GM23338 (cell line): ENCODE measurements at regions not wholly inside any gene's neighbourhood (a gene's known extent, or its start where the extent isn't known, plus 50 kb on each side); places are given as distances from the start of the nearest gene placed in this dataset.

Experiments
- ATAC-seq: fragments of 200-7000 bp; cut with Tn5 transposase; 3 replicates; pipeline ENCODE4 v1.9.1; 2020
- DNase-seq: peaks from one replicate; pipeline ENCODE4 v3.0.0-alpha.2; 2015; ENCODE audit warnings: low spot score
- H2AFZ ChIP-seq: fragments of 200-600 bp; sonication (generic); 2 replicates; pipeline ENCODE4 v1.8.0; 2016; ENCODE audit warnings: antibody characterized with exemption, mild to moderate bottlenecking, moderate library complexity
- H3F3A ChIP-seq: fragments of 200-600 bp; sonication (generic); replicated peaks from 2 replicates; pipeline ENCODE4 v1.8.0; 2017; ENCODE audit warnings: antibody characterized with exemption, mixed run types, low read depth
- H3K27ac ChIP-seq: fragments of 200-600 bp; sonication (generic); 2 replicates; pipeline ENCODE4 v1.6.1; 2016; ENCODE audit warnings: low read depth
- H3K27me3 ChIP-seq: fragments of 200-600 bp; sonication (generic); 2 replicates; pipeline ENCODE4 v1.8.0; 2016; ENCODE audit warnings: mild to moderate bottlenecking, mixed run types, moderate library complexity; ENCODE audit not compliant: insufficient read depth
- H3K36me3 ChIP-seq: fragments of 200-600 bp; sonication (generic); 2 replicates; pipeline ENCODE4 v1.8.0; 2016; ENCODE audit warnings: mild to moderate bottlenecking; ENCODE audit not compliant: insufficient read depth
- H3K4me1 ChIP-seq: fragments of 200-600 bp; sonication (generic); 2 replicates; pipeline ENCODE4 v1.8.0; 2016; ENCODE audit warnings: mild to moderate bottlenecking, moderate library complexity; ENCODE audit not compliant: insufficient read depth
- H3K4me2 ChIP-seq: fragments of 200-600 bp; sonication (generic); 2 replicates; pipeline ENCODE4 v1.7.1; 2017; ENCODE audit warnings: mixed run types
- H3K4me3 ChIP-seq: fragments of 200-600 bp; sonication (generic); 2 replicates; pipeline ENCODE4 v1.6.1; 2016; ENCODE audit warnings: mixed run types
- H3K79me2 ChIP-seq: fragments of 200-600 bp; sonication (generic); replicated peaks from 2 replicates; pipeline ENCODE4 v1.8.0; 2017; ENCODE audit warnings: mild to moderate bottlenecking; ENCODE audit not compliant: insufficient read depth
- H3K9me2 ChIP-seq: fragments of 200-600 bp; sonication (generic); 2 replicates; pipeline ENCODE4 v1.8.0; 2017; ENCODE audit not compliant: insufficient read depth
- H4K20me1 ChIP-seq: fragments of 200-600 bp; sonication (generic); replicated peaks from 2 replicates; pipeline ENCODE4 v1.8.0; 2017; ENCODE audit warnings: mild to moderate bottlenecking; ENCODE audit not compliant: insufficient read depth
- H3K27ac Mint-ChIP-seq: 2 replicates; pipeline ENCODE4 v1.8.0; 2020; ENCODE audit warnings: inconsistent platforms, mild to moderate bottlenecking, moderate library complexity, mixed read lengths
- H3K27me3 Mint-ChIP-seq: 3 replicates; pipeline ENCODE4 v1.8.0; 2022; ENCODE audit warnings: low read depth, mild to moderate bottlenecking, moderate library complexity, mixed read lengths, inconsistent platforms; ENCODE audit not compliant: insufficient read depth, poor library complexity
- H3K36me3 Mint-ChIP-seq: 3 replicates; pipeline ENCODE4 v1.8.0; 2021; ENCODE audit warnings: low read depth, mild to moderate bottlenecking, inconsistent platforms, moderate library complexity, mixed read lengths
- H3K4me1 Mint-ChIP-seq: 3 replicates; pipeline ENCODE4 v1.8.0; 2020; ENCODE audit warnings: mild to moderate bottlenecking, inconsistent platforms, mixed read lengths
- H3K4me3 Mint-ChIP-seq: 3 replicates; pipeline ENCODE4 v1.8.0; 2021; ENCODE audit warnings: moderate library complexity, mild to moderate bottlenecking, inconsistent platforms, mixed read lengths
- H3K9me3 Mint-ChIP-seq: 3 replicates; pipeline ENCODE4 v1.8.0; 2020; ENCODE audit warnings: moderate library complexity, mild to moderate bottlenecking, inconsistent platforms, mixed read lengths
- CREB1 ChIP-seq: fragments of 250-450 bp; sonication (Bioruptor Pico); IDR thresholded peaks from 2 replicates; pipeline ENCODE4 v1.5.0; 2020; ENCODE audit warnings: low read depth, mild to moderate bottlenecking, moderate library complexity
- CTCF ChIP-seq, 2 experiments: fragments of 200-600 bp in 1 of 2; sonication (generic) in 1 of 2; conservative IDR thresholded peaks; 2 replicates each; pipeline versions ENCODE4 v1.5.1 to v1.6.1; 2016 to 2017; ENCODE audit warnings: antibody characterized with exemption in 2 of 2, low read depth in 2 of 2, mild to moderate bottlenecking in 2 of 2, moderate library complexity in 1 of 2
- EZH2 ChIP-seq: fragments of 200-600 bp; sonication (generic); IDR thresholded peaks from one replicate; pipeline ENCODE4 v1.8.0; 2017; ENCODE audit warnings: antibody characterized with exemption, mild to moderate bottlenecking, low read depth; ENCODE audit not compliant: unreplicated experiment
- EZH2phosphoT487 ChIP-seq: fragments of 200-600 bp; sonication (generic); IDR thresholded peaks from one replicate; pipeline ENCODE4 v1.8.1; 2018; ENCODE audit warnings: antibody characterized with exemption; ENCODE audit not compliant: unreplicated experiment
- JUNB ChIP-seq: IDR thresholded peaks from one replicate; pipeline ENCODE4 v1.6.1; 2016; ENCODE audit warnings: antibody characterized with exemption; ENCODE audit not compliant: unreplicated experiment
- NANOG ChIP-seq: IDR thresholded peaks from 2 replicates; pipeline ENCODE4 v1.6.1; 2016; ENCODE audit warnings: antibody characterized with exemption, borderline replicate concordance
- POLR2AphosphoS5 ChIP-seq: IDR thresholded peaks from 2 replicates; pipeline ENCODE4 v1.6.1; 2016; ENCODE audit warnings: antibody characterized with exemption, low read depth
- STAT1 ChIP-seq: IDR thresholded peaks from one replicate; pipeline ENCODE4 v1.6.1; 2016; ENCODE audit warnings: antibody characterized with exemption; ENCODE audit not compliant: unreplicated experiment
- ZNF114 ChIP-seq: fragments of 250-450 bp; sonication (Bioruptor Pico); IDR thresholded peaks from 2 replicates; pipeline ENCODE4 v1.5.0; 2020; ENCODE audit warnings: mild to moderate bottlenecking, moderate library complexity
- ZNF331 ChIP-seq: fragments of 250-450 bp; sonication (Bioruptor Pico); IDR thresholded peaks from 2 replicates; pipeline ENCODE4 v1.5.0; 2020; ENCODE audit warnings: low read depth, mild to moderate bottlenecking, moderate library complexity
- ZNF462 ChIP-seq: fragments of 250-450 bp; sonication (Bioruptor Pico); IDR thresholded peaks from 2 replicates; pipeline ENCODE4 v1.5.0; 2020; ENCODE audit warnings: mild to moderate bottlenecking, moderate library complexity
- TF ChIP-seq, protein P1 (sequence below): IDR thresholded peaks from one replicate; pipeline ENCODE4 v1.6.1; 2018; ENCODE audit warnings: antibody characterized with exemption; ENCODE audit not compliant: unreplicated experiment
- TF ChIP-seq, protein P2 (sequence below): IDR thresholded peaks from 2 replicates; pipeline ENCODE4 v1.6.1; 2016; ENCODE audit warnings: antibody characterized with exemption

DNA sequence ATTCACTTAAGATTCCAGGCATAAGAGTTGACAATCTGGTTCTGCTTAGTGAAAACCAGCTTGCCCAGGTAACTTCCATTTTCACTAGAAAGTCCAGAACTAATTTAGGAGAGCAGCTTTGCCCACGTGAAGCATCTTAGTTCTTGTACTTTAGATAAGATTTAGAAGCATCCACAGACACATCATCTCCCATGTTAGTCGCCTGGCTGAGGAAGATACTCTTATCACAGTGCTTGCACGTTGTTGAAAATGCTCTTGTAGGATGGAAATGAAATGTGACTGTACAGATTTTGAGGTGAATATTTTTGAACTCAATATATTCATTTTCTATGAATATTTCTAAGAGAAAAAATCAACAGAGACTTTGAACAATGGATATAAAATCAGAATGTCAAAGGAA, 159.7 kb downstream of the SOCS6 start:
- H3K79me2 ChIP-seq: no peaks in the 10 kb centered on the region
- peaks cover 4% of the 10 kb centered on the region for H3K36me3 ChIP-seq
- Mint-ChIP-seq H3K27me3 (peaks cover 11% of the 10 kb centered on the region), H3K36me3 (peaks cover 9% of the 10 kb centered on the region; the same call in 2 of the 3 replicates), H3K27ac (no peak overlapping the region), H3K9me3 (peaks cover 18% of the 10 kb centered on the region), H3K4me3 (no peak overlapping the region), H3K4me1 (peaks cover 21% of the 10 kb centered on the region)
- H3K27ac ChIP-seq: no peak overlapping the region
- H3K4me3 ChIP-seq: no peak overlapping the region
- DNase-seq (no peak), ATAC-seq (no peak)
- no peak overlapping the region; the same call in 1 of the 2 replicates for H2AFZ ChIP-seq
- no peaks in the 10 kb centered on the region for H4K20me1 ChIP-seq
- no peak overlapping the region for H3K4me2 ChIP-seq
- H3K9me2 ChIP-seq: 0 out of 2 replicates have a peak, but pooled peaks cover 3% of the 10 kb centered on the region
- no peaks in the 10 kb centered on the region for H3F3A ChIP-seq
- TF ChIP-seq JUNB (no peak), EZH2 (no peak), CREB1 (CRISPR knock-in tag) (no peak), EZH2phosphoT487 (no peak), NANOG (no peak), ZNF462 (no peak), POLR2AphosphoS5 (no peak), STAT1 (no peak), ZNF331 (CRISPR knock-in tag) (no peak), CTCF (conservative IDR thresholded peaks at IDR 0.05; ENCODE audit: low read depth in 2 of 2) (no peak), ZNF114 (CRISPR knock-in tag) (no peak)
- TF ChIP-seq, protein P1, sequence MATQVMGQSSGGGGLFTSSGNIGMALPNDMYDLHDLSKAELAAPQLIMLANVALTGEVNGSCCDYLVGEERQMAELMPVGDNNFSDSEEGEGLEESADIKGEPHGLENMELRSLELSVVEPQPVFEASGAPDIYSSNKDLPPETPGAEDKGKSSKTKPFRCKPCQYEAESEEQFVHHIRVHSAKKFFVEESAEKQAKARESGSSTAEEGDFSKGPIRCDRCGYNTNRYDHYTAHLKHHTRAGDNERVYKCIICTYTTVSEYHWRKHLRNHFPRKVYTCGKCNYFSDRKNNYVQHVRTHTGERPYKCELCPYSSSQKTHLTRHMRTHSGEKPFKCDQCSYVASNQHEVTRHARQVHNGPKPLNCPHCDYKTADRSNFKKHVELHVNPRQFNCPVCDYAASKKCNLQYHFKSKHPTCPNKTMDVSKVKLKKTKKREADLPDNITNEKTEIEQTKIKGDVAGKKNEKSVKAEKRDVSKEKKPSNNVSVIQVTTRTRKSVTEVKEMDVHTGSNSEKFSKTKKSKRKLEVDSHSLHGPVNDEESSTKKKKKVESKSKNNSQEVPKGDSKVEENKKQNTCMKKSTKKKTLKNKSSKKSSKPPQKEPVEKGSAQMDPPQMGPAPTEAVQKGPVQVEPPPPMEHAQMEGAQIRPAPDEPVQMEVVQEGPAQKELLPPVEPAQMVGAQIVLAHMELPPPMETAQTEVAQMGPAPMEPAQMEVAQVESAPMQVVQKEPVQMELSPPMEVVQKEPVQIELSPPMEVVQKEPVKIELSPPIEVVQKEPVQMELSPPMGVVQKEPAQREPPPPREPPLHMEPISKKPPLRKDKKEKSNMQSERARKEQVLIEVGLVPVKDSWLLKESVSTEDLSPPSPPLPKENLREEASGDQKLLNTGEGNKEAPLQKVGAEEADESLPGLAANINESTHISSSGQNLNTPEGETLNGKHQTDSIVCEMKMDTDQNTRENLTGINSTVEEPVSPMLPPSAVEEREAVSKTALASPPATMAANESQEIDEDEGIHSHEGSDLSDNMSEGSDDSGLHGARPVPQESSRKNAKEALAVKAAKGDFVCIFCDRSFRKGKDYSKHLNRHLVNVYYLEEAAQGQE: no peak
- TF ChIP-seq, protein P2, sequence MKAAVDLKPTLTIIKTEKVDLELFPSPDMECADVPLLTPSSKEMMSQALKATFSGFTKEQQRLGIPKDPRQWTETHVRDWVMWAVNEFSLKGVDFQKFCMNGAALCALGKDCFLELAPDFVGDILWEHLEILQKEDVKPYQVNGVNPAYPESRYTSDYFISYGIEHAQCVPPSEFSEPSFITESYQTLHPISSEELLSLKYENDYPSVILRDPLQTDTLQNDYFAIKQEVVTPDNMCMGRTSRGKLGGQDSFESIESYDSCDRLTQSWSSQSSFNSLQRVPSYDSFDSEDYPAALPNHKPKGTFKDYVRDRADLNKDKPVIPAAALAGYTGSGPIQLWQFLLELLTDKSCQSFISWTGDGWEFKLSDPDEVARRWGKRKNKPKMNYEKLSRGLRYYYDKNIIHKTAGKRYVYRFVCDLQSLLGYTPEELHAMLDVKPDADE: no peak
- H3K4me1 ChIP-seq: peaks cover 6% of the 10 kb centered on the region; the same call in 1 of the 2 replicates
- H3K27me3 ChIP-seq: no peaks in the 10 kb centered on the region
